A549 (cell line): ENCODE measurements at regions not wholly inside any gene's neighbourhood (a gene's known extent, or its start where the extent isn't known, plus 50 kb on each side); places are given as distances from the start of the nearest gene placed in this dataset.

Experiments used
- CHD4 ChIP-seq: fragments of 200-600 bp; sonication (generic); IDR thresholded peaks from 2 replicates; pipeline ENCODE4 v1.6.1; 2016; ENCODE audit warnings: antibody characterized with exemption, mild to moderate bottlenecking, borderline replicate concordance
- CTCF ChIP-seq: fragments of >200 bp; sonication (Bioruptor Twin); formaldehyde crosslinking; IDR thresholded peaks from 3 replicates; pipeline ENCODE4 v1.5.1; 2016
- EP300 ChIP-seq, 2 experiments: fragments of >200 bp; sonication (Bioruptor Twin); formaldehyde crosslinking; IDR thresholded peaks; 2 replicates in 1 of 2; 3 replicates in 1 of 2; pipeline ENCODE4 v1.6.1; 2016 to 2017
- HOXA7 ChIP-seq: fragments of 250-450 bp; sonication (Bioruptor Pico); IDR thresholded peaks from 2 replicates; pipeline ENCODE4 v1.5.0; 2020; ENCODE audit warnings: mild to moderate bottlenecking, moderate library complexity
- JUN ChIP-seq, 2 experiments: fragments of >200 bp; sonication (Bioruptor Twin); formaldehyde crosslinking; IDR thresholded peaks; 2 replicates in 1 of 2; 3 replicates in 1 of 2; pipeline ENCODE4 v1.6.1; 2016 to 2017
- MAZ ChIP-seq: fragments of 150-350 bp; IDR thresholded peaks from 2 replicates; pipeline ENCODE4 v1.6.1; 2014; ENCODE audit warnings: antibody characterized with exemption, low read depth, low read length, borderline replicate concordance
- POLR2A ChIP-seq: IDR thresholded peaks from 2 replicates; pipeline ENCODE4 v1.6.1; 2012; ENCODE audit warnings: mild to moderate bottlenecking, low read length
- RAD21 ChIP-seq, 2 experiments: fragments of >200 bp in 1 of 2; sonication (Bioruptor Twin) in 1 of 2; formaldehyde crosslinking in 1 of 2; IDR thresholded peaks in 1 of 2; conservative IDR thresholded peaks in 1 of 2; 2 replicates in 1 of 2; 3 replicates in 1 of 2; pipeline ENCODE4 v1.6.1; 2012 to 2018; ENCODE audit warnings: inconsistent platforms in 1 of 2
- RARB ChIP-seq: fragments of 250-450 bp; sonication (Bioruptor Pico); IDR thresholded peaks from 2 replicates; pipeline ENCODE4 v1.8.0; 2021; ENCODE audit warnings: mild to moderate bottlenecking, moderate library complexity
- RNF2 ChIP-seq: fragments of 200-600 bp; sonication (generic); IDR thresholded peaks from 2 replicates; pipeline ENCODE4 v1.6.1; 2016; ENCODE audit warnings: low read depth, mild to moderate bottlenecking, antibody characterized with exemption, moderate library complexity, borderline replicate concordance
- USF2 ChIP-seq: fragments of 450-650 bp; IDR thresholded peaks from 2 replicates; pipeline ENCODE4 v1.6.1; 2014; ENCODE audit warnings: antibody characterized with exemption
- TF ChIP-seq, protein P1 (sequence below): fragments of 200-600 bp; sonication (generic); IDR thresholded peaks from 2 replicates; pipeline ENCODE4 v1.6.1; 2016; ENCODE audit warnings: antibody characterized with exemption, mild to moderate bottlenecking, moderate library complexity

GRCh38 chr16:14015948-14016347 is 55.2 kb upstream of the MRTFB start:
- no peak; a peak in 1 of 5 replicates for TF ChIP-seq EP300 (IDR thresholded peaks at IDR 0.05)
- no peak for TF ChIP-seq CTCF
- TF ChIP-seq, protein P1, sequence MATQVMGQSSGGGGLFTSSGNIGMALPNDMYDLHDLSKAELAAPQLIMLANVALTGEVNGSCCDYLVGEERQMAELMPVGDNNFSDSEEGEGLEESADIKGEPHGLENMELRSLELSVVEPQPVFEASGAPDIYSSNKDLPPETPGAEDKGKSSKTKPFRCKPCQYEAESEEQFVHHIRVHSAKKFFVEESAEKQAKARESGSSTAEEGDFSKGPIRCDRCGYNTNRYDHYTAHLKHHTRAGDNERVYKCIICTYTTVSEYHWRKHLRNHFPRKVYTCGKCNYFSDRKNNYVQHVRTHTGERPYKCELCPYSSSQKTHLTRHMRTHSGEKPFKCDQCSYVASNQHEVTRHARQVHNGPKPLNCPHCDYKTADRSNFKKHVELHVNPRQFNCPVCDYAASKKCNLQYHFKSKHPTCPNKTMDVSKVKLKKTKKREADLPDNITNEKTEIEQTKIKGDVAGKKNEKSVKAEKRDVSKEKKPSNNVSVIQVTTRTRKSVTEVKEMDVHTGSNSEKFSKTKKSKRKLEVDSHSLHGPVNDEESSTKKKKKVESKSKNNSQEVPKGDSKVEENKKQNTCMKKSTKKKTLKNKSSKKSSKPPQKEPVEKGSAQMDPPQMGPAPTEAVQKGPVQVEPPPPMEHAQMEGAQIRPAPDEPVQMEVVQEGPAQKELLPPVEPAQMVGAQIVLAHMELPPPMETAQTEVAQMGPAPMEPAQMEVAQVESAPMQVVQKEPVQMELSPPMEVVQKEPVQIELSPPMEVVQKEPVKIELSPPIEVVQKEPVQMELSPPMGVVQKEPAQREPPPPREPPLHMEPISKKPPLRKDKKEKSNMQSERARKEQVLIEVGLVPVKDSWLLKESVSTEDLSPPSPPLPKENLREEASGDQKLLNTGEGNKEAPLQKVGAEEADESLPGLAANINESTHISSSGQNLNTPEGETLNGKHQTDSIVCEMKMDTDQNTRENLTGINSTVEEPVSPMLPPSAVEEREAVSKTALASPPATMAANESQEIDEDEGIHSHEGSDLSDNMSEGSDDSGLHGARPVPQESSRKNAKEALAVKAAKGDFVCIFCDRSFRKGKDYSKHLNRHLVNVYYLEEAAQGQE: no peak
- TF ChIP-seq RNF2: no peak
- no peak for TF ChIP-seq RARB (CRISPR knock-in tag)
- no peak for TF ChIP-seq CHD4
- TF ChIP-seq POLR2A: no peak
- peak in 1 of 2 experiments; percentile 30; a peak in 1 of 5 replicates for TF ChIP-seq RAD21 (conservative IDR thresholded peaks at IDR 0.05 in 1 of 2, IDR thresholded peaks at IDR 0.05 in 1 of 2)
- peak in 1 of 2 experiments; percentile 68; a peak in 1 of 5 replicates for TF ChIP-seq JUN (IDR thresholded peaks at IDR 0.05)
- no peak for TF ChIP-seq USF2
- TF ChIP-seq MAZ: no peak
- TF ChIP-seq HOXA7 (CRISPR knock-in tag): no peak
